Caco-2 (cell line): ENCODE measurements at regions not wholly inside any gene's neighbourhood (a gene's known extent, or its start where the extent isn't known, plus 50 kb on each side); places are given as distances from the start of the nearest gene placed in this dataset.

Source experiments
- BruUV-seq: library from RNA; stranded (reverse); fragments of 400-500 nt; replicated peaks from 2 replicates; lab custom pipeline; 2021; lab: Mats Ljungman, UMichigan
- CTCF ChIA-PET: fragments of 300-600 bp; sonication (Branson Sonifier 250); formaldehyde crosslinking; loops from one replicate; lab custom pipeline; 2022; ENCODE audit warnings: antibody characterized with exemption; lab: Charles Lee
- POLR2A ChIA-PET: fragments of 300-600 bp; sonication (Branson Sonifier 250); formaldehyde crosslinking; loops from one replicate; lab custom pipeline; 2022; ENCODE audit warnings: antibody characterized with exemption; lab: Charles Lee
- DNase-seq, 2 experiments: peaks; one replicate each; pipeline versions ENCODE4 v3.0.0 to v3.0.0-alpha.2; 2020 to 2022
- H3K27me3 ChIP-seq: replicated peaks from 2 replicates; pipeline ENCODE4 v1.6.0; 2011; ENCODE audit warnings: low read length; ENCODE audit not compliant: control insufficient read depth, insufficient read depth
- H3K36me3 ChIP-seq: 2 replicates; pipeline ENCODE4 v1.5.1; 2011; ENCODE audit warnings: low read length; ENCODE audit not compliant: control insufficient read depth, insufficient read depth
- H3K4me1 ChIP-seq: fragments of 250-450 bp; sonication (Bioruptor Pico); 2 replicates; pipeline ENCODE4 v1.5.1; 2020; ENCODE audit warnings: mild to moderate bottlenecking
- H3K4me3 ChIP-seq: 2 replicates; pipeline ENCODE4 v1.5.1; 2011; ENCODE audit warnings: low read depth, mild to moderate bottlenecking, control low read depth, low read length
- H3K9me3 ChIP-seq: fragments of 250-450 bp; sonication (Bioruptor Pico); 2 replicates; pipeline ENCODE4 v1.5.1; 2020; ENCODE audit warnings: mild to moderate bottlenecking, moderate library complexity
- H3K27ac Mint-ChIP-seq: one replicate; pipeline ENCODE4 v1.8.0; 2022; ENCODE audit warnings: mixed read lengths; ENCODE audit not compliant: unreplicated experiment
- H3K27me3 Mint-ChIP-seq: one replicate; pipeline ENCODE4 v1.8.0; 2022; ENCODE audit warnings: mixed read lengths; ENCODE audit not compliant: insufficient read depth, unreplicated experiment
- H3K36me3 Mint-ChIP-seq: one replicate; pipeline ENCODE4 v1.8.0; 2022; ENCODE audit warnings: mild to moderate bottlenecking, mixed read lengths; ENCODE audit not compliant: insufficient read depth, unreplicated experiment
- H3K4me1 Mint-ChIP-seq: one replicate; pipeline ENCODE4 v1.8.0; 2022; ENCODE audit warnings: low read depth, mixed read lengths; ENCODE audit not compliant: unreplicated experiment
- H3K4me3 Mint-ChIP-seq: one replicate; pipeline ENCODE4 v1.8.0; 2022; ENCODE audit warnings: mild to moderate bottlenecking, moderate library complexity, mixed read lengths; ENCODE audit not compliant: unreplicated experiment
- H3K9me3 Mint-ChIP-seq: one replicate; pipeline ENCODE4 v1.8.0; 2022; ENCODE audit warnings: mixed read lengths; ENCODE audit not compliant: unreplicated experiment
- CTCF ChIP-seq, 2 experiments: fragments of 200-600 bp in 1 of 2; IDR thresholded peaks; 1 replicate in 1 of 2; 2 replicates in 1 of 2; pipeline versions ENCODE4 v1.5.1 to v1.8.0; 2011 to 2022; ENCODE audit warnings: antibody characterized with exemption in 1 of 2, control low read depth in 1 of 2, inconsistent platforms in 1 of 2, low read depth in 1 of 2, low read length in 1 of 2, mild to moderate bottlenecking in 1 of 2, moderate library complexity in 1 of 2; ENCODE audit not compliant: insufficient read depth in 1 of 2, severe bottlenecking in 1 of 2, unreplicated experiment in 1 of 2
- intact Hi-C: fragments of 100-400 bp; cut with micrococcal nuclease; formaldehyde crosslinking; loops from one replicate; pipeline ENCODE4 v1.10.0; 2022; ENCODE audit not compliant: unreplicated experiment

- H3K9me3 ChIP-seq: no peaks in the 10 kb centered on the region
- peaks cover 12% of the 10 kb centered on the region for H3K4me1 ChIP-seq
- Mint-ChIP-seq H3K27me3 (no peaks in the 10 kb centered on the region), H3K4me1 (no peaks in the 10 kb centered on the region), H3K9me3 (no peaks in the 10 kb centered on the region), H3K27ac (no peak overlapping the region), H3K36me3 (no peaks in the 10 kb centered on the region), H3K4me3 (no peak overlapping the region)
- no peak overlapping the region for H3K4me3 ChIP-seq
- no peak for TF ChIP-seq CTCF (IDR thresholded peaks at IDR 0.05; ENCODE audit: insufficient read depth in 1 of 2, low read depth in 1 of 2, low read length in 1 of 2, severe bottlenecking in 1 of 2, unreplicated experiment in 1 of 2)
- BruUV-seq: no TSS peak
- intact Hi-C loops: no loop called here
- H3K36me3 ChIP-seq: no peaks in the 10 kb centered on the region
- ChIA-PET CTCF (no interaction called here), POLR2A (no interaction called here)
- H3K27me3 ChIP-seq: no peaks in the 10 kb centered on the region
- DNase-seq: peak in 1 of 2 experiments; percentile 17
These were observed 164.6 kb upstream of the ZMIZ1 start for GRCh38 chr10:78904196-78904595.

GRCh38 chr10:78905015-78905956 is 163.5 kb upstream of the ZMIZ1 start:
- POLR2A ChIA-PET: no interaction called here
- no peak for TF ChIP-seq CTCF (IDR thresholded peaks at IDR 0.05; ENCODE audit: insufficient read depth in 1 of 2, low read depth in 1 of 2, low read length in 1 of 2, severe bottlenecking in 1 of 2, unreplicated experiment in 1 of 2)
- H3K4me1 ChIP-seq: peaks cover under 1% of the 10 kb centered on the region
- CTCF ChIA-PET: no interaction called here
- H3K4me1 Mint-ChIP-seq: no peaks in the 10 kb centered on the region
- no peaks in the 10 kb centered on the region for H3K9me3 Mint-ChIP-seq
- no peak overlapping the region for H3K4me3 Mint-ChIP-seq
- no peaks in the 10 kb centered on the region for H3K36me3 Mint-ChIP-seq
- intact Hi-C loops: no loop called here
- BruUV-seq: no TSS peak
- no peak for DNase-seq
- H3K9me3 ChIP-seq: no peaks in the 10 kb centered on the region
- no peaks in the 10 kb centered on the region for H3K27me3 Mint-ChIP-seq
- no peaks in the 10 kb centered on the region for H3K27me3 ChIP-seq
- H3K36me3 ChIP-seq: no peaks in the 10 kb centered on the region
- no peak overlapping the region for H3K4me3 ChIP-seq
- no peak overlapping the region for H3K27ac Mint-ChIP-seq

GRCh38 chr10:78905957-78906308 is 162.8 kb upstream of the ZMIZ1 start:
- Histone ChIP-seq H3K36me3 (no peaks in the 10 kb centered on the region), H3K27me3 (no peaks in the 10 kb centered on the region), H3K9me3 (no peaks in the 10 kb centered on the region), H3K4me3 (no peak overlapping the region), H3K4me1 (no peaks in the 10 kb centered on the region)
- Mint-ChIP-seq H3K4me1 (no peaks in the 10 kb centered on the region), H3K9me3 (no peaks in the 10 kb centered on the region), H3K4me3 (no peak overlapping the region), H3K27ac (no peak overlapping the region), H3K27me3 (no peaks in the 10 kb centered on the region), H3K36me3 (no peaks in the 10 kb centered on the region)
- TF ChIP-seq CTCF (IDR thresholded peaks at IDR 0.05; ENCODE audit: insufficient read depth in 1 of 2, low read depth in 1 of 2, low read length in 1 of 2, severe bottlenecking in 1 of 2, unreplicated experiment in 1 of 2): no peak
- POLR2A ChIA-PET: no interaction called here
- CTCF ChIA-PET: no interaction called here
- BruUV-seq: no TSS peak
- DNase-seq: no peak
- intact Hi-C loops: no loop called here
